Suprapubic skin (tissue), 4 donors: ENCODE measurements at regions not wholly inside any gene's neighbourhood (a gene's known extent, or its start where the extent isn't known, plus 50 kb on each side); places are given as distances from the start of the nearest gene placed in this dataset.

Source experiments
- DNase-seq, 2 donors: peaks; one replicate each; pipeline ENCODE4 v3.0.0-alpha.2; 2019; ENCODE audit warnings: low spot score in 2 of 2
- H3K27ac ChIP-seq: fragments of 200-600 bp; sonication (generic); one replicate; pipeline ENCODE4 v1.5.1; 2019
- H3K27me3 ChIP-seq: fragments of 200-600 bp; sonication (generic); one replicate; pipeline ENCODE4 v1.5.1; 2019
- H3K36me3 ChIP-seq: fragments of 200-600 bp; sonication (generic); one replicate; pipeline ENCODE4 v1.5.1; 2019
- H3K4me1 ChIP-seq: fragments of 200-600 bp; sonication (generic); one replicate; pipeline ENCODE4 v1.5.1; 2019
- H3K4me3 ChIP-seq: fragments of 200-600 bp; sonication (generic); one replicate; pipeline ENCODE4 v1.5.1; 2019; ENCODE audit warnings: mild to moderate bottlenecking
- H3K9me3 ChIP-seq: fragments of 200-600 bp; sonication (generic); one replicate; pipeline ENCODE4 v1.5.1; 2019
- EP300 ChIP-seq: sonication (generic); formaldehyde crosslinking; IDR thresholded peaks from one replicate; pipeline ENCODE4 v1.6.1; 2017; ENCODE audit warnings: antibody characterized with exemption
- POLR2A ChIP-seq, 2 donors: fragments of 450-650 bp; IDR thresholded peaks; one replicate each; pipeline ENCODE4 v1.6.1; 2017; ENCODE audit warnings: antibody characterized with exemption in 2 of 2, mild to moderate bottlenecking in 2 of 2, moderate library complexity in 2 of 2
- POLR2AphosphoS5 ChIP-seq, 3 donors: sonication (generic); formaldehyde crosslinking; IDR thresholded peaks; one replicate each; pipeline ENCODE4 v1.6.1; 2017; ENCODE audit warnings: antibody characterized with exemption in 3 of 3
- WGBS: methylation state at CpG from one replicate; pipeline ENCODE4 v1.1.5; 2018; 5-methylcytosine and 5-hydroxymethylcytosine counted together
- TF ChIP-seq, protein P1 (sequence below), 2 donors: fragments of 200-600 bp in 1 of 2; fragments of 450-650 bp in 1 of 2; sonication (generic) in 1 of 2; IDR thresholded peaks; one replicate each; pipeline ENCODE4 v1.5.1; 2016 to 2019; ENCODE audit warnings: antibody characterized with exemption in 2 of 2, mild to moderate bottlenecking in 1 of 2, moderate library complexity in 1 of 2

DNA sequence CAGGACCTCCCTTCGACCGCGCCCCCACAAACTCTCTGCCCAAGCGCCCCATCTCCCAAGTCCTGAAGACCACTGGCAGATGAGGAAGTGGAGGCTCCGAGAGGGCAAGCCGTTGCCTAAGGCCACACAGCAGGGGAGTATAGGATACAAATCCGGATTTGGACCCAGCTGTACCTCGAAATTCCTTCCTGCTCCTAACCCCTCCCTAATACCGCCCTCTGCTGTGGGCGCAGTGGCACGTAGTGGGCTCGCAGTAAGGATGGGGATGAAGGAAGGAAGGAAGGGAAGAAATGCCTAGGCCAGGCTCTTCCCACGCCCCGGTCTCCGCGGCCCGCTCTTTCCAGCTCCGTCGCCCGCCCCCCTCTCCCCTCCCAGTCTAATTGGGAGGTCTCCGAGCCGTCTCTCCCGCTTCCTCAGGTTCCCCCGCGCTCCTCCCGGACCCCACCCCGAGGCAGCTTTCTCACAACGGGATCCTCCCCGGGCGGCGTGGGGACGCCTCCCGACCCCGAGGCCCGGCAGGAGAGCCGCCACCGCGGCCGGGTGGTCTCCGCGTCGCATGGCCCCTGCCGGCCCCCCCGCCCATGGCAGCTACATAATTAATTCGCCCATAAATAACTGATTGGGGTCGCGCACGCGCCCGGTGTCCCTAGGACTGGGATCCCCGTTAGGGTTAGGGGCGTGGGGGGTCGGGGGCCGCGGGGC lies 138.9 kb downstream of the C9orf50 start:
- Histone ChIP-seq H3K4me3 (peak overlapping the region; percentile 76), H3K27me3 (no peaks in the 10 kb centered on the region), H3K4me1 (peaks cover 70% of the 10 kb centered on the region), H3K36me3 (no peaks in the 10 kb centered on the region), H3K27ac (peak overlapping the region; percentile 99), H3K9me3 (no peaks in the 10 kb centered on the region)
- DNase-seq, result no peak
- TF ChIP-seq EP300 (no peak), POLR2AphosphoS5 (IDR thresholded peaks at IDR 0.05) (no peak), POLR2A (IDR thresholded peaks at IDR 0.05) (no peak)
- TF ChIP-seq, protein P1, sequence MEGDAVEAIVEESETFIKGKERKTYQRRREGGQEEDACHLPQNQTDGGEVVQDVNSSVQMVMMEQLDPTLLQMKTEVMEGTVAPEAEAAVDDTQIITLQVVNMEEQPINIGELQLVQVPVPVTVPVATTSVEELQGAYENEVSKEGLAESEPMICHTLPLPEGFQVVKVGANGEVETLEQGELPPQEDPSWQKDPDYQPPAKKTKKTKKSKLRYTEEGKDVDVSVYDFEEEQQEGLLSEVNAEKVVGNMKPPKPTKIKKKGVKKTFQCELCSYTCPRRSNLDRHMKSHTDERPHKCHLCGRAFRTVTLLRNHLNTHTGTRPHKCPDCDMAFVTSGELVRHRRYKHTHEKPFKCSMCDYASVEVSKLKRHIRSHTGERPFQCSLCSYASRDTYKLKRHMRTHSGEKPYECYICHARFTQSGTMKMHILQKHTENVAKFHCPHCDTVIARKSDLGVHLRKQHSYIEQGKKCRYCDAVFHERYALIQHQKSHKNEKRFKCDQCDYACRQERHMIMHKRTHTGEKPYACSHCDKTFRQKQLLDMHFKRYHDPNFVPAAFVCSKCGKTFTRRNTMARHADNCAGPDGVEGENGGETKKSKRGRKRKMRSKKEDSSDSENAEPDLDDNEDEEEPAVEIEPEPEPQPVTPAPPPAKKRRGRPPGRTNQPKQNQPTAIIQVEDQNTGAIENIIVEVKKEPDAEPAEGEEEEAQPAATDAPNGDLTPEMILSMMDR (IDR thresholded peaks at IDR 0.05), result no peak
- 10% methylated on average over 51 of the region's 55 CpGs for WGBS

DNA sequence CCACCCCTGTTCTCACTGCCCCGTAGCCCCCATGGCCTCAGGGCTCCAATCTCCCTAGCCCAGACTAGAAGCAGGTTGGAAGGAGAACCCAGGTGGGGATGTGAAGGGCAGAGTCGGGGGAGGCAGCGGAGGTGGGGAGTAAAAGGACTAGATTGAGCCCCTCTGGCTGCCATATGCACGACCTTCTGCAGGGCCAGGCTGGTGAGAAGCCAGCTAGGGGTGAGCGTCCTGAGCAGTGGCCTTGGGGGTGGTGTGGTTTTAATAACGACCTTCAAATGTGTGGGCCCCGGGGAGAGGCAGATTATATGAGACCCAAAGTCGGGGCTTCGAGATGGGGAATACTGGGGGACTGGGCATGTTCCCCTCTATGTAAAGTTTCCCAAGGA lies 139.5 kb downstream of the C9orf50 start:
- TF ChIP-seq EP300 (no peak), POLR2A (IDR thresholded peaks at IDR 0.05) (no peak), POLR2AphosphoS5 (IDR thresholded peaks at IDR 0.05) (no peak)
- TF ChIP-seq, protein P1 (IDR thresholded peaks at IDR 0.05), result no peak
- no peak for DNase-seq
- 63% methylated on average over 6 of the region's 9 CpGs for WGBS
- no peaks in the 10 kb centered on the region for H3K27me3 ChIP-seq
- H3K36me3 ChIP-seq, result no peaks in the 10 kb centered on the region
- H3K9me3 ChIP-seq, result no peaks in the 10 kb centered on the region
- H3K4me3 ChIP-seq, result peak overlapping the region; percentile 76
- peak overlapping the region; percentile 99 for H3K27ac ChIP-seq
- H3K4me1 ChIP-seq, result peaks cover 65% of the 10 kb centered on the region

GRCh38 chr9:129480745-129481144 lies 140.2 kb downstream of the C9orf50 start:
- no peaks in the 10 kb centered on the region for H3K27me3 ChIP-seq
- H3K4me3 ChIP-seq, result no peak overlapping the region
- no peaks in the 10 kb centered on the region for H3K36me3 ChIP-seq
- no peak for DNase-seq
- H3K4me1 ChIP-seq, result peaks cover 58% of the 10 kb centered on the region
- peak overlapping the region; percentile 99 for H3K27ac ChIP-seq
- WGBS, result 100% methylated on average over 1 of the region's 1 CpG
- no peaks in the 10 kb centered on the region for H3K9me3 ChIP-seq
- no peak for TF ChIP-seq POLR2AphosphoS5 (IDR thresholded peaks at IDR 0.05)
- TF ChIP-seq, protein P1 (IDR thresholded peaks at IDR 0.05), result no peak
- no peak for TF ChIP-seq POLR2A (IDR thresholded peaks at IDR 0.05)
- no peak for TF ChIP-seq EP300

DNA sequence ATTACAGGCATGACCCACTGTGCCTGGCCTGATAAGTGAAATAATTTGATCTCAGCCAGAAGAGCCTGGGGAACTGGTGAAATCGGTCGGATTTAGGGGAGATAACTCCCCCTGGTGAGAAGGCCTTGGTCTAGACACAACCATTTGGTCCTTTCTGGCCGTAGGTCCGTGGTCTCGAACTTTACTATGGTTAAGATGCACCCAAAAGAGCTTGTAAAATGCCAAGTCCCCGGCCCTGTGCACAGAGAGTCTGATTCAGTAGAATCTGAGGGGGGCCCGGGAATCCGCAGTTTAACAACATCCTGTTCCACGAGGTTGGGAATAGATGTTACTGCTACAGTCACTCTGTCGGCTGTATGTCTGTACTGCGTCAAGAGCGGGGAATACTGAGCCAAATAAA lies 140.7 kb downstream of the C9orf50 start:
- peak overlapping the region; percentile 99 for H3K27ac ChIP-seq
- H3K36me3 ChIP-seq, result no peaks in the 10 kb centered on the region
- DNase-seq, result no peak
- H3K4me1 ChIP-seq, result peaks cover 53% of the 10 kb centered on the region
- H3K9me3 ChIP-seq, result no peaks in the 10 kb centered on the region
- TF ChIP-seq POLR2AphosphoS5 (IDR thresholded peaks at IDR 0.05), result no peak
- TF ChIP-seq, protein P1 (IDR thresholded peaks at IDR 0.05), result no peak
- no peak for TF ChIP-seq EP300
- 65% methylated on average over 12 of the region's 12 CpGs for WGBS
- no peaks in the 10 kb centered on the region for H3K27me3 ChIP-seq
- H3K4me3 ChIP-seq, result no peak overlapping the region

GRCh38 chr9:129479631-129480011 lies 141.3 kb downstream of the C9orf50 start:
- 88% methylated on average over 7 of the region's 7 CpGs for whole genome bisulfite sequencing
- H3K4me1 ChIP-seq, result peaks cover 51% of the 10 kb centered on the region
- H3K9me3 ChIP-seq, result no peaks in the 10 kb centered on the region
- H3K27me3 ChIP-seq, result no peaks in the 10 kb centered on the region
- no peak for TF ChIP-seq POLR2AphosphoS5 (IDR thresholded peaks at IDR 0.05)
- DNase-seq, result no peak
- H3K4me3 ChIP-seq, result no peak overlapping the region
- H3K27ac ChIP-seq, result peak overlapping the region; percentile 99
- no peaks in the 10 kb centered on the region for H3K36me3 ChIP-seq
